ENCODE measurements at regions not wholly inside any gene's neighbourhood (a gene's known extent, or its start where the extent isn't known, plus 50 kb on each side); places are given as distances from the start of the nearest gene placed in this dataset.

DNA sequence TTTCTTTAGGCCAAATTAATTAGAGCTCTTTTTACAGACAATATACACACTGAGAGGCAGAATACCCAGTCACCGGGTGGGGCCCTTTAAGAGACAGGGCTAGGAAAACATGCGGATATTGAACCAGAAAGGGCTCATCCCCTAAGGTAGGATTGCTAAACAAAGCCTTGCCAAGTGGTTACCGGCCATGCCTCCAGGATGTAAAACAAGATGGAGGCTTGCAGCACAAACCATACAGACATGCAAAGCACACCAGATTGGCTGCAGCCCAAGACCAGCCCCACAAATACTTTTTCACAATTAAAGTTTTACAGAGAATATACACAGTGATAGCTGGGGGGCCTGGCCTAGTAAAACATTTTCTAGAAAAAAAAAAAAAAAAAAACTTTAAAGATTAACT lies 210.0 kb downstream of the KLHL4 start:
- ATAC-seq (no peak), DNase-seq (ENCODE audit: missing footprints) (no peak)
- intact Hi-C loops (cut with DNase I) = no loop called here

DNA sequence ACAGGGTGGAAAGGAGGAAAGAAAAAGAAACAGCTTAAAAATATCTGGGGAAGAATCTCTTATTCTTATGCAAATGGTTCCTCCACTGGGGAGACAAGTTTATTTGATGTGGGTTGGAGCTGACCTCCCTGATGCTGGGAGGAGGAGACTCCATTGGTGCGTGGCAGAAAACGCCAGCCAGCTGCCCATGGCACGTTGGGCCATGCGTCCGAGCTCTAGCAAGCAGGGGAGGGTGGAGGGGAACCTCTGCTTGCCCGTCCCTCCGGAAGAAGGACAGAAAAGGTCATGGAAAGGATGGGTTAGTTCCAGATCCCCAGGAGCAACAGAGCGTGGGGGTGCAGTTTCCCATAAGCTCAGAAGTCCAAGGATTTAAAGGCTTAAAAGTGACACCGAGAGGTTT lies 210.4 kb downstream of the KLHL4 start:
- intact Hi-C loops (cut with DNase I) = no loop called here
- peak; percentile 11 for DNase-seq (ENCODE audit: missing footprints)
- no peak for ATAC-seq

DNA sequence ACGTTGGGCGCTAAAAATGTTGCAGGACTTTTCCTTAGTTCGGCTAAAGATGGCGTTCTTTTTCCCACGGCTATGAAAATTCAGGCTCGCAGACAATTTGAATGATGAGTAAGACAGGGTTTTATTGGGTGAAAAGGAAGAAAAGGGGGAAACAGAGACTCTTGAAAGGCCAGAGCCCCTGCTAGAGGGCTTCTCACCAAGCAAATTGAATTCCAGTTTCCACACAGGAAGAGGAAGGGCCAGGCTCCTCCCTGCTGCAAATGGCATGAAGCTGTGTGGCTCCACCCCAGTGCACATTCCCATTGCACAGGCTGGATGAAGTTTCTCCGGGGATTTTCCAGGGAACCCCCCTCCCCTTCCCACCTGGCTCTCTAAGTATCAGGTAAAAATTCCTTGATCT lies 210.9 kb downstream of the KLHL4 start:
- intact Hi-C loops (cut with DNase I) = no loop called here
- ATAC-seq (no peak), DNase-seq (ENCODE audit: missing footprints) (no peak)

DNA sequence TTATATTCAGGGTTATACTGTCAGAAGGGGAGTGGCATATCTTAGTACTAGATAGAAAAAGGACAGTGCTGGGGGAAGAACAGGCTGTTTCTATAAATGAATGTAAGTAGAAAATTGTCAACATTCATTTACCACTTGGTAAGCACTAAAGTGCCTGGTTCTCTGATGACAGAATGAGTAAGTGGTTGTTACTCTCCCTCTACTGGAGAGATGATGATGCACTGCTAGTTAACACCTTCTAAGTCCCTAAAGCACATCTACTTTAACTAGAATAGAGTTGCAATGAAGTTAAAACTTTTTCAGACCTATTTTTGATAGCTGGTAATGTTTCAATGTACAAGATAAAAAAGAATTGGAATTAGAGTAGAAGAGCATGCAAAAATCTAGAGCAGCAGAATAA lies 214.5 kb downstream of the KLHL4 start:
- no peak for ATAC-seq
- DNase-seq (ENCODE audit: missing footprints) = no peak
- intact Hi-C loops (cut with DNase I) = no loop called here

DNA sequence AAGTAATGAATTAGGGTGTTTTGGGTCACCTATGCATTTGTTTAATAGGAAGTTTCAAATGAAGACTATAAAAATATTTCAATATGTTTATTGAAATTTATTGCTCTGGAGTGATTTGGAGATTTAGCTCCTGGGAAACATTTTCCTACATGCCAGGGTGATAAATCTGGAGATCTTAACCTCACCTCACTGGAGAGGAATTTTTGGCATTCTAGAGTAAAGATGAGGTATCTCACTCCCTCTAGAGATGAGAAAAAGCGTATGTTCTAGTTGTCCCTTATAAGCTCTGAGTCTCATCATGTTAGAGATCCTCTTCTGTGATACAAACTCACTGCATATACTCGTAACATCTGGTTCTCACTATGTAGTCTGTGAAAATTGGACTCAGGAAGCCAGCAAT lies 219.0 kb downstream of the KLHL4 start:
- intact Hi-C loops (cut with DNase I) = no loop called here
- DNase-seq (ENCODE audit: missing footprints) (no peak), ATAC-seq (no peak)

DNA sequence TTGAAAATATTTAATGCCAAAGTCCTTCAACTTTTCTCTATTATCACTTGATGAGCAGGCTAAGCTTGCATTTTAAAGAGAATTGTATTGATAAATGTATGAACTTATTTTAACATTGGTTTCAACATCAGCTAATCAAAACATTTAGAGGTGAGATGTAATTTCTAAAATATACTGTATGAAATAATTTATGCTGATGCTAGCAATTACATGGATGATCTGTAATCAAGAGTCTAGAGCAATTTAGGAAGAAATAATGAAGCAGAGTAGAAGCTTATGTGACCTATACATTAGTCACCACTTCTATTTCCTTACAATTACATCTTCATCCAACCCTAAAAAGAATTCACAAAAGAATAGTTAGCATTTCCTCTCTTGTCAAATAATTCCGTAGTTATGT lies 226.8 kb downstream of the KLHL4 start:
- ATAC-seq (no peak), DNase-seq (ENCODE audit: missing footprints) (no peak)
- intact Hi-C loops (cut with DNase I) = no loop called here

DNA sequence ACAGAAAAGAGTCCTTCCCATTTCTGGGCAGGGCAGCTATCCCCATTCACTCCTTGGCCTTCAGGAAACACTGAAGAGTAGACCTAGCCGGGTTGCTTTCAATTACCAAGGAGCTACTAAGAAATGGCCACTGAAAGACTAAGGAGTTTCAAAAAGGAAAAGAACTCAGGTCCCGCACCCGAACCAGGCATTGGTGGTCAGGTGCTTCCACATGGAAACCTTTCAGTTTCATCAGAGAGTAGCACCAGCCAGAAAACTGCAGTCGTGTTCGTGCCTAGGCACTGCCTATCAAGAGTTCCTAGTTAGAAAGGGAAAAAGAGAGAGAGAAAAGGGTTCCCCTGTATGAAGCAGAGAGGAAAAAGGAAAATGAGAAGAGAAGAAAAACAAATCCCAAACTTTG lies 237.9 kb downstream of the KLHL4 start:
- intact Hi-C loops (cut with DNase I) = no loop called here
- no peak for ATAC-seq
- DNase-seq (ENCODE audit: missing footprints) = no peak

DNA sequence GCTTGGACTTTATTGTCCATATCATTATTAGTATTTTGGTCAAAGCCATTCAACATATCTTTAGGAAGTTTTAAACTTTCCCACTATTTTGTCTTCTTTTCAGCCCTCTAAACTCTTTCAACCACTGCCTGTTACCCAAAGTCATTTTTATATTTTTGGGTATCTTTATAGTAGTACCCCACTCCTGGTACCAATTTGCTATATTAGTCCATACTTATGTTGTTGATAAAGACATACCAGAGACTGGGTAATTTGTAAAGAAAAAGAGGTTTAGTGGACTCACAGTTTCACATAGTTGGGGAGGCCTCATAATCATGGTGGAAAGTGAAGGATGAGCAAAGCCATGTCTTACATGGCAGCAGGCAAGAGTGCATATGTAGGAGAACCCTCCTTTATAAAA lies 271.4 kb downstream of the KLHL4 start:
- intact Hi-C loops (cut with DNase I) = no loop called here
- ATAC-seq = no peak

DNA sequence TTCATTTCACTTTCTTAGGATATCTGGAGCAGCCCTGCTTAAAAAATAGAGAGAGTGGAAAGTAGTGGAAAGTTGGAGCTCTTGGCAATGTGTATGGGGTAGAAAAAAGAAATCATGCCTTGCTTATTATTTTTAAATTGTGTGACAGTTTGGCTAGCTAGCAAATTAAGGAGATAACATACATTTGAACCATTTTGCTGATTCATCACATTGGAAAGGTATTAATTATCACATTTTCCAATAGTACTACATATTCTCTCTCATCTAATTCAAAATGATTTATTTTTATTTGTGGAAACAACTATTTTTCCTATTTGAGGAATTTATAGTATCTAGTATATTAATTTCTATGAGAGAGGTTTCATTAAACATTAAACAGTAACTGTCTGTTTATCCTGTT lies 280.4 kb downstream of the KLHL4 start:
- intact Hi-C loops (cut with DNase I) = no loop called here
- no peak for ATAC-seq
- no peak for DNase-seq (ENCODE audit: missing footprints)

More for the DNA sequence above, 271.4 kb downstream of the KLHL4 start:
- DNase-seq (ENCODE audit: missing footprints) = no peak

DNA sequence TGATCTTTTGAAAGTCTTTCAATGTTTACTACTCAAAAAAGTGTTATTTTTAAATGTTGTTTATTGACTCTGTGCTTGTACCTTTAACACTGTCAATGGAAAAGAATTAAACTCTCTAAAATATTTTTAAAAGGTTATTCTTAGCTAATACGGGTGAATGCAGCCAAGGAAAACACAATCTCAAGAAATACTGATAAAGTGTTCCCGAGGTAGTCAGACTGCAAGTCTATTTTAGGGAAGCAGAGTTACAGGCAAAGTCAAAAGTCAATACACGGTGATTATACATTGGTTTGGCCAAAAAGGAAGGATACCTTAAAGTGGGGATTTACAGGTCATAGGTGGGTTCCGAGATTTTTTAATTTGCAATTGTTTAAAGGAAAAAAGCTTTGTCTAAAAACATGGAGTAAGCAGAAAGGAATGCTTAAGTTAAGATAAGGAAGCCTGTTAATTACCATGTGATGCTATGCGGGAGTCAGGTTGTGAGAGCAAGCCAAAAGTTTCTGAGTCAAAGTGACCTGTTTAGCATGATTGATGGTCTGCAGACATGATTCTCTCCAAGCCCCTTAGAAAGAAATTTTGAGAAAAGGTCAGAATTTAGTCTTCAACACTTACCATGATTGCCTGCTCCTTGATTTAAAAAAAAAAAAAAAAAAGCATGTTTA lies 288.4 kb downstream of the KLHL4 start:
- intact Hi-C loops (cut with DNase I) = no loop called here
- ATAC-seq (peak; percentile 31), DNase-seq (ENCODE audit: missing footprints) (no peak)

DNA sequence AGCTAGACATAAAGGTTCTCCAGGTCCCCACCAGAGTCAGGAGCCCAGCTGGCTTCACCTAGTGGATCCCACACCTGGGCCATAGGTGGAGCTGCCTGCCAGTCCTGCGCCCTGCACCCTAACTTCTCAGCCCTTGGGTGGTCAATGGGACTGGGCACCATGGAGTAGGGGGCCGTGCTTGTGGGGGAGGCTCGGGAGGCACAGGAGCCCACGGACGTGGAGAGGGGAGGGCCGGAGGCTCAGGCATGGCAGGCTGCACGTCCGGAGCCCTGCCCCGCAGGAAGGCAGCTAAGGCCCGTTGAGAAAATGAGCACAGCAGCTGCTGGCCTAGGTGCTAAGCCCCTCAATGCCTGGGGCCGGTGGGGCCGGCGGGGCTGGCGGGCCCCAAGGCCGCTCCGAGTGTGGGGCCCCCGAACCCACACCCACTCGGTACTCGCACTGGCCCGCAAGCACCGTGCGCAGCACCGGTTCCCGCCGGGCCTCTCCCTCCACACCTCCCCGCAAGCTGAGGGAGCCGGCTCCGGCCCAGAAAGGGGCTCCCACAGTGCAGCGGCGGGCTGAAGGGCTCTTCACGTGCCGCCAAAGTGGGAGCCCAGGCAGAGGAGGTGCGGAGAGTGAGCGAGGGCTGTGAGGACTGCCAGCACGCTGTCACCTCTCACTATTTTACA lies 291.1 kb downstream of the KLHL4 start:
- ATAC-seq (no peak), DNase-seq (ENCODE audit: missing footprints) (peak; percentile 32)
- intact Hi-C loops (cut with DNase I) = no loop called here

DNA sequence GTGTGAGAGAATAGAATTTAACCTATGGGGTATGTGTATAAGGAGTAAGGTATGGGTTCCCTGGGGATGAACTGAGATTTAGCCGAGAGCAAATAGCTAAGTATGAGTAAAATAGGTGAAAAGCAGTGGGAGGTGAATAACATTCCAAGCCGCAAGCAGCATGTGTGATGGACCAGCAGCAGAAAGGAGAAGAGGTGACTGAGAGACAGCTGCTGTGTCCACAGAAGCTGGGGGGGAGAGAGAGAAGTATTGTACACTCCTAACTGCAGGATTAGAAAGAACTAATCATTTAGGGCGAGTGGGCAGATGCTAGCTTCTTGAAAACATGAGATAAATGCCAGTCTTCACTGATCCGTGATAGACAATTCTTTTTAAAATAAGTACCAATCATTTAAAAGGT lies 296.0 kb downstream of the KLHL4 start:
- intact Hi-C loops (cut with DNase I) = no loop called here
- ATAC-seq (no peak), DNase-seq (ENCODE audit: missing footprints) (no peak)

DNA sequence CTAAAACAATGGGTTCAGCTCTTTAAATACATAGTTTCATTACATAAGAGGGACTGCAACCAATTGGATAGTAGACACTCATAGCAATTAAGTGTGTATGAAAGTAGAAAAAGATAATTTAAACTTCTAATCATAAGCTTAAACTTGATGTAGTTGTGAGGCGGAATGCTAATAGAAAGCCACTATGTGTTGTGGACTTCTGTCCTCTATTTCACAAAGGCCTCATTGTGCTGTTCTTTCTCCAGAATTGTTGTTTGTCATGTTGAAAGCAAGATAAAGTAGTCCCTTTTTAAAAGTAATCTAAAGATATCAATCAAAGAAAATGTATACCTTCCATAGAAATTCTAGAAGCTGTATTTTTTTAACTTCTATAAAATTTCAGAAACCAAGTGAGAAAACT lies 329.4 kb downstream of the KLHL4 start:
- intact Hi-C loops (cut with DNase I) = no loop called here
- ATAC-seq = no peak
- no peak for DNase-seq (ENCODE audit: missing footprints)

DNA sequence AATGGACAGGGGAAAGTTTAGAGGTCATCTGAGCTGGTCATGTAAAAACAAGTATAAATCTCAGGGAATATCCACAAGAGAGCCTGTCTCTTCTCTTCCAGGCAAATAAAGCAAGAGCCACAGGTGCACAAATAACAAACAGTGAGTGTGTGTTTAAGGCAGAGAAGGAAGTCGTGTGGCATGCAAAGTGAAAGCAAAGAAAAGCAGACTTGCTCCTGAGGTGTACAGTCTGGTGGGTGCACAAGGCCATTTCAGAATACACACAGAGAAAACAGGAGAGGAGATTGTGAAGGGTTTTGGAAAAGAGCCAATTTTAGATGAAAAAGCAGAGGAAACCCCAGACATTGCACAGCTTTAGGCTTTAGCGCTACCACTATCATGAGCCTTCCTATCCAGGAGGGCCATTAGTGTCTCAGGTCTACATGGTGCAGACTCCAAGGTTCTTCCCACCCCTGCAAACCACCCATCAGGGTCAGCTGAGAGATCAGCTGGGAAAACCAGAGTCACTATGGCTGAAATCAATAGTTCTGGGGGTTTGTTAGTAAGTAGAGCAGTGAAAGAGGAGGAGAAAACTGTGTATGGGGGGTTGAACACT lies 355.8 kb downstream of the KLHL4 start:
- ATAC-seq (no peak), DNase-seq (ENCODE audit: missing footprints) (no peak)
- intact Hi-C loops (cut with DNase I) = no loop called here

DNA sequence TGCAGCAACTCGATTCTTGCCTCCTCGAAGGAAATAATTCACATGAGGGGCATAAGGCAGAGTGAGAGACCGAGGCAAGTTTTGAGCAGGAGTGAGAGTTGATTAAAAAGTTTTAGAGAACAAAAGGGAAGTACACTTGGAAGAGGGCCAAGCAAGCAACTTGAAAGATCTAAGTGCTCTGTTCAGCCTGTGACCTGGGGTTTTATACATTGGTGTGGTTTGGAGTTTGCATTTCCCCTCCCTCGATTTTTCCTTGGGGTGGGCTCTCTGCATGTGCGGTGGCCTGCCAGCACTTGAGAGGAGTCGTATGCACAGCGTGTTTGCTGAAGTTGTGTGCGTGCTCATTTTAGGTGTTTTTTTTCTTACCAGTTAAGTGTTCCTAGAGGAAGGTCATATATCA lies 356.4 kb downstream of the KLHL4 start:
- no peak for DNase-seq (ENCODE audit: missing footprints)
- intact Hi-C loops (cut with DNase I) = no loop called here
- no peak for ATAC-seq

DNA sequence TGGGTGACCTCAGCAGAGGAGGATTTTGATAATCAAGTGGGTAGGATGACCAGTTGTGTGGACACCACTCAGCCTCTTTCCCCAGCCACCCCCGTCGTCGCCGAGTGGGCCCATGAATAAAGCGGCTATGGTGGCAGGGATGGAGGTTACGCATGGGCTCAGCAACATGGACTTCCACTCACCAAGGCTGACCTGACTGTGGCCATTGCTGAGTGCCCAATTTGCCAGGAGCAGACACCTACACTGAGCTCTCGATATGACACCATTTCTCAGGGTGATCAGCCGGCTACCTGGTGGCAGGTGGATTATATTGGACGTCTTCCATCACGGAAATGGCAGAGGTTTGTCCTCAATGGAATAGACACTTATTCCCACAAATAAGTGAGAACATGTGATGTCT lies 361.3 kb downstream of the KLHL4 start:
- intact Hi-C loops (cut with DNase I) = no loop called here
- DNase-seq (ENCODE audit: missing footprints) (no peak), ATAC-seq (no peak)

DNA sequence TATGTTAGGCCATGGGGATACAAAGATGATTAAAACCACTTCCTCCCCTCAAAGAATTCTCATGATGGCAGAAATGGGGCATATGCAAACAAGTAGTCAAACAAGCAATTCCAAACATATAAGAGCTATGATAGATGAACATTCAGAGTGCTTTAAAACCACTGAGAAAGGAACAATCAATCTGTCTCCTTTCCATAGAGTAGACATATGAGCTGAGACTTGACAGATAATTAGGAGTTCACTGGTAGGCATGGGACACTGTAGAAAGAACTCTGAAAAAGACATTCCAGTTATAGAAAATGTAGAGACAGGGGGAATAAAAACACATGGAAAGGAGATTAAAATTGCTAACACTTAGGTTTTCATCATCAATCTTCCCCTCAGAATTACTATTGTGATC lies 372.8 kb downstream of the KLHL4 start:
- no peak for ATAC-seq
- intact Hi-C loops (cut with DNase I) = no loop called here
- no peak for DNase-seq (ENCODE audit: missing footprints)

DNA sequence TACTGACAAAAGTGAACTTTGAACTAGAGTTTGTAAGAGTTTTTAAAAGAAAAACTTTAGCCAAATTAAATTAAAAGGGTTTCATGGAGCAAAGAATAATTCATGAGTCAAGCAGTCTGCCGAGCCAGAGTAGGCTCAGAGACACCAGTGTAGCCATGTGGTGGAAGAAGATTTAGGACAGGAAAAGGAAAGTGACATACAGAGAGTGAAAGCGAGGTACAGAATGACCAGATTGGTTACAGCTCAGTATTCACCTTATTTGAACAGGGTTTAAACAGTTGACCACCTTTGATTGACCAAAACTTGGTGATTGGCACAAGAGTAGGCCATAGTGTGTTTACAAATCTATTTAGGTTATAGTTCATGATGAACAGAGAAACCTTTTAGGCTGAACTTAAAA lies 377.8 kb downstream of the KLHL4 start:
- DNase-seq (ENCODE audit: missing footprints) (no peak), ATAC-seq (no peak)
- intact Hi-C loops (cut with DNase I) = no loop called here

DNA sequence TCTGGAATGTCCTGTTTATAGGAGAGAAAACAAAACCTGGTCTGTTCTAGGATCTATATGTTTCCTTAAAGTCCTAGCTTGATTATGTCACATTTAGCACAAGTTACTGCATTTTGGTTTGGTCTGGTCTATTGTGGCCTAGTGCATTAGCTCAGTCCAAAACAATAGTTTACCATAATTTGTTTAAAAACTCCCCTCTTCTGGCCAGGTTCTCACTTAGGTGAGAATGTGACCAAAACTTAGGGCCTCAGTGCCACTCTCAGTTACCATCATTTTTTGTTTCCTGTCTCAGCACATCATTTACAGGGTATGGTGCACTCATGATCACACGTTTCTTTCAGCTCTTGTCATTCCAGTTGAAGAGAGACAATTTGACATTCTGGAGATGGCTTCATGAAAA lies 378.5 kb downstream of the KLHL4 start:
- intact Hi-C loops (cut with DNase I) = no loop called here
- DNase-seq (ENCODE audit: missing footprints) (no peak), ATAC-seq (no peak)

DNA sequence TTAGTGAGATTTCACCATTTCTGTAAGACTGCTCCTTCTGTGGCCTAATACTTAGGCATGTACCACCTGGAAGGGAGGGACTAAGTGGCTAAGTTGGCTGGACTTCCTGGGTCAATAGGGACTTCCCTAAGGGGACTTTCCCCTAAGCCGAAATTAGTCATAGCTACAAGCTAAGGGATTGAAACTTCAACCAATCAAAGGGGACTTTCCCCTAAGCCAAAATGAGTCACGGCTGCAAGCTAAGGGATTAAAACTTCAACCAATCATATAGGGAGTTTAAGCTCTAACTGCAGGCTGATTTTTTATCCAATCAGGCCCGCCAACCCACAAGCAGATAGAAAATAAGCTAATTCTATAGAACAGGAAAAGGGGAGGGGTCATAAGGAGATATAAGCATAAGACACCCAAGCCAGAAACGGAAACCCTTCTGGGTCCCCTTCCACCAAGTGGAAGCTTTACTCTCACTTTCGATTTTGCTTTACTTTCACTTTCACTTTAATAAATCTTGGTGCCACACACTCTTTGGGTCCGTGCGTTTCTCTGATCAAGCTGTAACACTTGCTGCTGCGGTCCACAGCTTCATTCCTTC lies 382.8 kb downstream of the KLHL4 start:
- no peak for ATAC-seq
- intact Hi-C loops (cut with DNase I) = no loop called here

More for the DNA sequence above, 382.8 kb downstream of the KLHL4 start:
- no peak for DNase-seq (ENCODE audit: missing footprints)
